Osteocyte (in vitro differentiated cells): ENCODE measurements at regions not wholly inside any gene's neighbourhood (a gene's known extent, or its start where the extent isn't known, plus 50 kb on each side); places are given as distances from the start of the nearest gene placed in this dataset.

ENCODE experiments used
- DNase-seq: peaks from one replicate; pipeline ENCODE4 v3.0.0; 2021; ENCODE audit warnings: mixed read lengths; ENCODE audit not compliant: unreplicated experiment; ENCODE audit errors: extremely low spot score
- H3K27ac Mint-ChIP-seq: one replicate; pipeline ENCODE4 v1.8.0; 2021; ENCODE audit warnings: mild to moderate bottlenecking, mixed read lengths; ENCODE audit not compliant: unreplicated experiment
- H3K27me3 Mint-ChIP-seq: one replicate; pipeline ENCODE4 v1.8.0; 2021; ENCODE audit warnings: mixed read lengths; ENCODE audit not compliant: unreplicated experiment
- H3K36me3 Mint-ChIP-seq: one replicate; pipeline ENCODE4 v1.8.0; 2021; ENCODE audit warnings: mixed read lengths; ENCODE audit not compliant: unreplicated experiment
- H3K4me1 Mint-ChIP-seq: one replicate; pipeline ENCODE4 v1.8.0; 2021; ENCODE audit warnings: mixed read lengths; ENCODE audit not compliant: unreplicated experiment
- H3K4me3 Mint-ChIP-seq: one replicate; pipeline ENCODE4 v1.8.0; 2021; ENCODE audit warnings: mild to moderate bottlenecking, moderate library complexity, mixed read lengths; ENCODE audit not compliant: unreplicated experiment
- H3K9me3 Mint-ChIP-seq: one replicate; pipeline ENCODE4 v1.8.0; 2021; ENCODE audit warnings: mixed read lengths; ENCODE audit not compliant: unreplicated experiment
- TF ChIP-seq, protein P1 (sequence below): fragments of 200-600 bp; sonication (generic); IDR thresholded peaks from 2 replicates; pipeline ENCODE4 v1.5.0; 2021; ENCODE audit warnings: antibody characterized with exemption, mild to moderate bottlenecking, moderate library complexity

DNA sequence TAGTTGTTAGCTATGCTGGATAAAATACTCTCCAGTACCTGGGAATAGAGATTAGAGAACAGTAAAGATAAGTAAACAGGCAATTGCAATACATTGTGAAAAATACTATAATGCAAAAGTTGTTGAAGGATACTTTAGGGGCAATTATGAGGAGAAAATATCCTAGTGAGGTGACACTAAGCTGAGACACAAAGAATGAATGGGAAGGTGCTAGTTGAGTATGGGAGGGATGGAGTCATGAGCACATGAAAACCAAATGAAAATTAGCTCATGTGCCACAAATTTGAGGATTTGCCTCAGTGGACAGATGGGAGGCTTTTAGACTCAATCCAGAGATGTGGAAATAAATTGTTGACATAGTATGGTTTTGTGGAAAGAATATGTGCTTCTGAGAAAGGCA lies 370.5 kb upstream of the MMS22L start:
- TF ChIP-seq, protein P1, sequence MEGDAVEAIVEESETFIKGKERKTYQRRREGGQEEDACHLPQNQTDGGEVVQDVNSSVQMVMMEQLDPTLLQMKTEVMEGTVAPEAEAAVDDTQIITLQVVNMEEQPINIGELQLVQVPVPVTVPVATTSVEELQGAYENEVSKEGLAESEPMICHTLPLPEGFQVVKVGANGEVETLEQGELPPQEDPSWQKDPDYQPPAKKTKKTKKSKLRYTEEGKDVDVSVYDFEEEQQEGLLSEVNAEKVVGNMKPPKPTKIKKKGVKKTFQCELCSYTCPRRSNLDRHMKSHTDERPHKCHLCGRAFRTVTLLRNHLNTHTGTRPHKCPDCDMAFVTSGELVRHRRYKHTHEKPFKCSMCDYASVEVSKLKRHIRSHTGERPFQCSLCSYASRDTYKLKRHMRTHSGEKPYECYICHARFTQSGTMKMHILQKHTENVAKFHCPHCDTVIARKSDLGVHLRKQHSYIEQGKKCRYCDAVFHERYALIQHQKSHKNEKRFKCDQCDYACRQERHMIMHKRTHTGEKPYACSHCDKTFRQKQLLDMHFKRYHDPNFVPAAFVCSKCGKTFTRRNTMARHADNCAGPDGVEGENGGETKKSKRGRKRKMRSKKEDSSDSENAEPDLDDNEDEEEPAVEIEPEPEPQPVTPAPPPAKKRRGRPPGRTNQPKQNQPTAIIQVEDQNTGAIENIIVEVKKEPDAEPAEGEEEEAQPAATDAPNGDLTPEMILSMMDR = no peak
- Mint-ChIP-seq H3K9me3 (no peaks in the 10 kb centered on the region), H3K27ac (no peak overlapping the region)

DNA sequence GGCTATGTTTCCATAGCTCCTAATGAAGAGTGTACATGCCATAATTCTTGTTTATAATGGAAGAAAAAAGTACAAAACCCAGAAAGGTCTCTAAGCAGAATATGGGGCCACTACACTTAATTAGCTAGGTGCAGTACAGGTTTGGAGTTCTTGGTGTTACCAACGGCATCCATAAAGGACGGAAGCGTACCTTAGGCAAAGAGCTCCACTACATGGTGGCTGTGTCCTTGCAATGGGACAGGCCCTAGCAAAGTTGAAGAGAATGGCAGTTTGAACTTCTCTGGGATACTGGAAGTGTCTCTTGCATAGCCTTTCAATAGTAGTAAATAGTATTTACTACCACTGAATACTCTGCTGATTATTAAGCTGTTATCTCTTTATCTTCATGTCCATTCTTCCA lies 371.7 kb upstream of the MMS22L start:
- DNase-seq = no peak
- H3K9me3 Mint-ChIP-seq = no peaks in the 10 kb centered on the region
- H3K4me3 Mint-ChIP-seq = no peak overlapping the region
- no peak overlapping the region for H3K27ac Mint-ChIP-seq
- TF ChIP-seq, protein P1 = no peak
- H3K4me1 Mint-ChIP-seq = no peaks in the 10 kb centered on the region
- H3K27me3 Mint-ChIP-seq = no peaks in the 10 kb centered on the region
- H3K36me3 Mint-ChIP-seq = no peaks in the 10 kb centered on the region

More for the DNA sequence above, 370.5 kb upstream of the MMS22L start:
- no peak for DNase-seq
- H3K4me3 Mint-ChIP-seq = no peak overlapping the region
- H3K36me3 Mint-ChIP-seq = no peaks in the 10 kb centered on the region
- no peaks in the 10 kb centered on the region for H3K27me3 Mint-ChIP-seq
- no peaks in the 10 kb centered on the region for H3K4me1 Mint-ChIP-seq

DNA sequence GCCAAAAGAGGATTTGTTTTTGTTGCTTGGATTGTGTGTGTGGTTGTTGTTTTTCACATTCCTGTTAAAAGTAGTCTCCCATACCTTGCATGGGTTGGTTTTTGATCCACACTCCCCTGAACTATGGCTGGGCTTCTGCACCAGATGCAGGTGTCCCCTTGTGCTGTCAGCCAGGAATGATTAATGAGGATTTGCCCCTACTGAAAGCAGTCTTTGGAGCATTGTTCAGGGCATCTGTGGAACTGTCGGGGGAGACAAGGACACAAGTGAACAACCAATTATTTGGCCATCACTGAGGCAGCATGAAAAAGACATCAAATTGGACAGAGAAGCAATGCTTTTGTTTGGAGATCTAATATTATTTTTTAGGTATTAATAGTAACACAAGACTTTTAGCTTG lies 373.2 kb upstream of the MMS22L start:
- no peaks in the 10 kb centered on the region for H3K4me1 Mint-ChIP-seq
- DNase-seq = no peak
- H3K9me3 Mint-ChIP-seq = no peaks in the 10 kb centered on the region
- H3K4me3 Mint-ChIP-seq = no peak overlapping the region
- H3K36me3 Mint-ChIP-seq = no peaks in the 10 kb centered on the region
- H3K27me3 Mint-ChIP-seq = no peaks in the 10 kb centered on the region
- no peak overlapping the region for H3K27ac Mint-ChIP-seq
- TF ChIP-seq, protein P1 = no peak

DNA sequence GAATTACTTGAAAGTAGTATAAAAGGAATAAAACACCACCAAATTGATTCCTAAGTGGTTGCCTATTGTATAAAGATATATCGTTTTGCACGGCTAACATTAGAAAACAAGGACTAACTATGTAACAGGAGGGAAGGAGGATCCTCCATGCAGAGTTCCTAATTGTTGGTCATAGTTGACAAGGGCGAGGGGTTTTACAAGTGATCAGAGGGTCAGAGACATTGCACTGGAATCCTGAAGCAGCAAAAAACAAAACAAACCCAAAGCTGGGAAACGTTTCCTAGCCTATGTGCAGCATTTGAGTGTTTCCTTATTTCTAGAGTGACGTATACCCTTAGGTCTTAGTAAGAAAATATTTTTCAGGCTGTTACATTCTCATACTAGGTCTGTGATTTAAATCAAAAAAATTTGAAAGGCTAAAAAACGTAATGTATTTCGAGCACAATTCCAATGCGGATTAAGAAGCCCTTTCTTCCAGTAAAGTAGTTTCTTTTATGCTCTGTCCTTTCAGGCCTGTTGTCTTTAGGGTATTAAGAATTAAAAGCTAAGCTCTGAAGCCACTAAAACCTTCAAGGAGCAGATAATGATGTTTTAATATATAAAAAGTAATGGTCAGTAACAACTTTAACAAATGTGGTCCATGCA lies 373.8 kb upstream of the MMS22L start:
- no peak for DNase-seq
- Mint-ChIP-seq H3K9me3 (no peaks in the 10 kb centered on the region), H3K4me3 (no peak overlapping the region), H3K27ac (no peak overlapping the region), H3K27me3 (no peaks in the 10 kb centered on the region), H3K4me1 (no peaks in the 10 kb centered on the region), H3K36me3 (no peaks in the 10 kb centered on the region)
- TF ChIP-seq, protein P1 = no peak

DNA sequence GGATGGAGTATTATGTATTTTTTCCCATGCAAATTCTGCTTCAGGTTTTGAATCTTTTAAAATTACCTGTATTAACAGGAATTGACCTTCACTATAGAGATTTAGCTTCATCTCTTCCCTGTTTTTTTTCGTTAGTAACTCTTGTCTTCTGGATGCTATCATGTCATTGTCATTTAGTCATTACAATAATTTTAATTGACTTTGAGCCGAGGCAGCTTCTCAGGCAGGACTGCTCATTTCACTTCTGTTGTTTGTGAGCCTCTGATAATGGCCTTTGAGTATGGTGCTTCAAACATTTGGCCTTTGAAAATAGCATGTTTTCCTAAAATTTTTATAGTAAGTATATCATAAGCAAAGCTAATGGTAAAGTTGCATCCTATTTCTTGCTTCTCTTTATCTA lies 375.1 kb upstream of the MMS22L start:
- H3K27ac Mint-ChIP-seq = no peak overlapping the region

More for the DNA sequence above, 375.1 kb upstream of the MMS22L start:
- Mint-ChIP-seq H3K9me3 (no peaks in the 10 kb centered on the region), H3K4me3 (no peak overlapping the region), H3K27me3 (no peaks in the 10 kb centered on the region), H3K36me3 (no peaks in the 10 kb centered on the region), H3K4me1 (no peaks in the 10 kb centered on the region)
- TF ChIP-seq, protein P1 = no peak
- DNase-seq = no peak
